ENCODE measurements at regions not wholly inside any gene's neighbourhood (a gene's known extent, or its start where the extent isn't known, plus 50 kb on each side); places are given as distances from the start of the nearest gene placed in this dataset.

- TF ChIP-seq CTCF (IDR thresholded peaks at IDR 0.05): peak in 1 of 7 experiments; percentile 7
- TF ChIP-seq POLR2A (IDR thresholded peaks at IDR 0.05): no peak
These were observed 54.2 kb upstream of the ZSWIM2 start for GRCh38 chr2:186903216-186903615.

Measured in body of pancreas (tissue), 4 donors.